ENCODE measurements at regions not wholly inside any gene's neighbourhood (a gene's known extent, or its start where the extent isn't known, plus 50 kb on each side); places are given as distances from the start of the nearest gene placed in this dataset.

GRCh38 chr6:74319292-74319691 lies 623.3 kb downstream of the CD109 start:
- no peak for TF ChIP-seq CTCF (IDR thresholded peaks at IDR 0.05)
- H3K4me3 Mint-ChIP-seq (ENCODE audit: unreplicated experiment), result no peak overlapping the region
- no peaks in the 10 kb centered on the region for H3K36me3 Mint-ChIP-seq (ENCODE audit: unreplicated experiment)
- peaks cover 8% of the 10 kb centered on the region for H3K9me3 Mint-ChIP-seq (ENCODE audit: unreplicated experiment)
- H3K4me1 Mint-ChIP-seq (ENCODE audit: unreplicated experiment), result no peaks in the 10 kb centered on the region
- no peak overlapping the region for H3K27ac Mint-ChIP-seq (ENCODE audit: unreplicated experiment)
- DNase-seq (ENCODE audit: extremely low spot score, unreplicated experiment), result no peak
- no peaks in the 10 kb centered on the region for H3K27me3 Mint-ChIP-seq (ENCODE audit: unreplicated experiment)

- H3K9me3 Mint-ChIP-seq (ENCODE audit: unreplicated experiment), result peaks cover 8% of the 10 kb centered on the region
- TF ChIP-seq CTCF (IDR thresholded peaks at IDR 0.05), result no peak
- H3K4me1 Mint-ChIP-seq (ENCODE audit: unreplicated experiment), result no peaks in the 10 kb centered on the region
- DNase-seq (ENCODE audit: extremely low spot score, unreplicated experiment), result no peak
- H3K4me3 Mint-ChIP-seq (ENCODE audit: unreplicated experiment), result no peak overlapping the region
- H3K27me3 Mint-ChIP-seq (ENCODE audit: unreplicated experiment), result no peaks in the 10 kb centered on the region
- H3K36me3 Mint-ChIP-seq (ENCODE audit: unreplicated experiment), result no peaks in the 10 kb centered on the region
- no peak overlapping the region for H3K27ac Mint-ChIP-seq (ENCODE audit: unreplicated experiment)
Observed at GRCh38 chr6:74318738-74319137, 622.7 kb downstream of the CD109 start.

- peaks cover 8% of the 10 kb centered on the region for H3K27me3 Mint-ChIP-seq (ENCODE audit: unreplicated experiment)
- no peak for DNase-seq (ENCODE audit: extremely low spot score, unreplicated experiment)
- H3K4me3 Mint-ChIP-seq (ENCODE audit: unreplicated experiment), result no peak overlapping the region
- H3K9me3 Mint-ChIP-seq (ENCODE audit: unreplicated experiment), result peaks cover 11% of the 10 kb centered on the region
- no peaks in the 10 kb centered on the region for H3K36me3 Mint-ChIP-seq (ENCODE audit: unreplicated experiment)
- no peak for TF ChIP-seq CTCF (IDR thresholded peaks at IDR 0.05)
- H3K4me1 Mint-ChIP-seq (ENCODE audit: unreplicated experiment), result peaks cover 3% of the 10 kb centered on the region
- no peak overlapping the region for H3K27ac Mint-ChIP-seq (ENCODE audit: unreplicated experiment)
Observed at GRCh38 chr6:74312081-74312480, 616.1 kb downstream of the CD109 start.

- Mint-ChIP-seq H3K36me3 (ENCODE audit: unreplicated experiment) (no peaks in the 10 kb centered on the region), H3K27me3 (ENCODE audit: unreplicated experiment) (peaks cover 13% of the 10 kb centered on the region), H3K4me3 (ENCODE audit: unreplicated experiment) (no peak overlapping the region), H3K4me1 (ENCODE audit: unreplicated experiment) (peaks cover 3% of the 10 kb centered on the region), H3K9me3 (ENCODE audit: unreplicated experiment) (peaks cover 5% of the 10 kb centered on the region), H3K27ac (ENCODE audit: unreplicated experiment) (no peak overlapping the region)
- no peak for TF ChIP-seq CTCF (IDR thresholded peaks at IDR 0.05)
- no peak for DNase-seq (ENCODE audit: extremely low spot score, unreplicated experiment)
Observed at GRCh38 chr6:74311431-74311830, 615.4 kb downstream of the CD109 start.

GRCh38 chr6:74289884-74290283 lies 593.9 kb downstream of the CD109 start:
- Mint-ChIP-seq H3K36me3 (ENCODE audit: unreplicated experiment) (peaks cover 9% of the 10 kb centered on the region), H3K27ac (ENCODE audit: unreplicated experiment) (no peak overlapping the region), H3K4me1 (ENCODE audit: unreplicated experiment) (no peaks in the 10 kb centered on the region), H3K4me3 (ENCODE audit: unreplicated experiment) (no peak overlapping the region), H3K27me3 (ENCODE audit: unreplicated experiment) (no peaks in the 10 kb centered on the region), H3K9me3 (ENCODE audit: unreplicated experiment) (peaks cover 11% of the 10 kb centered on the region)
- no peak for TF ChIP-seq CTCF (IDR thresholded peaks at IDR 0.05)
- DNase-seq (ENCODE audit: extremely low spot score, unreplicated experiment), result no peak
